Activated T-cell treated with anti-CD3 and anti-CD28 coated beads, Interleukin-2, amount 50 U/mL, for 4 hours (primary cell): ENCODE measurements at regions not wholly inside any gene's neighbourhood (a gene's known extent, or its start where the extent isn't known, plus 50 kb on each side); places are given as distances from the start of the nearest gene placed in this dataset.

Experiments
- ATAC-seq, 2 donors: fragments of 200-7000 bp; cut with Tn5 transposase; one replicate each; pipeline ENCODE4 v1.10.0; 2021
- DNase-seq: peaks from one replicate; pipeline ENCODE4 v3.0.0-alpha.2; 2020
- H3K27me3 Mint-ChIP-seq: one replicate; pipeline ENCODE4 v1.8.0; 2021; ENCODE audit warnings: low read depth, mixed read lengths
- H3K36me3 Mint-ChIP-seq: one replicate; pipeline ENCODE4 v1.8.0; 2022; ENCODE audit warnings: mixed read lengths; ENCODE audit not compliant: insufficient read depth
- H3K4me1 Mint-ChIP-seq: one replicate; pipeline ENCODE4 v1.8.0; 2021; ENCODE audit warnings: low read depth, mixed read lengths
- H3K4me3 Mint-ChIP-seq: one replicate; pipeline ENCODE4 v1.8.0; 2021; ENCODE audit warnings: mild to moderate bottlenecking, moderate library complexity, mixed read lengths
- H3K9me3 Mint-ChIP-seq: one replicate; pipeline ENCODE4 v1.8.0; 2021; ENCODE audit warnings: mixed read lengths

DNA sequence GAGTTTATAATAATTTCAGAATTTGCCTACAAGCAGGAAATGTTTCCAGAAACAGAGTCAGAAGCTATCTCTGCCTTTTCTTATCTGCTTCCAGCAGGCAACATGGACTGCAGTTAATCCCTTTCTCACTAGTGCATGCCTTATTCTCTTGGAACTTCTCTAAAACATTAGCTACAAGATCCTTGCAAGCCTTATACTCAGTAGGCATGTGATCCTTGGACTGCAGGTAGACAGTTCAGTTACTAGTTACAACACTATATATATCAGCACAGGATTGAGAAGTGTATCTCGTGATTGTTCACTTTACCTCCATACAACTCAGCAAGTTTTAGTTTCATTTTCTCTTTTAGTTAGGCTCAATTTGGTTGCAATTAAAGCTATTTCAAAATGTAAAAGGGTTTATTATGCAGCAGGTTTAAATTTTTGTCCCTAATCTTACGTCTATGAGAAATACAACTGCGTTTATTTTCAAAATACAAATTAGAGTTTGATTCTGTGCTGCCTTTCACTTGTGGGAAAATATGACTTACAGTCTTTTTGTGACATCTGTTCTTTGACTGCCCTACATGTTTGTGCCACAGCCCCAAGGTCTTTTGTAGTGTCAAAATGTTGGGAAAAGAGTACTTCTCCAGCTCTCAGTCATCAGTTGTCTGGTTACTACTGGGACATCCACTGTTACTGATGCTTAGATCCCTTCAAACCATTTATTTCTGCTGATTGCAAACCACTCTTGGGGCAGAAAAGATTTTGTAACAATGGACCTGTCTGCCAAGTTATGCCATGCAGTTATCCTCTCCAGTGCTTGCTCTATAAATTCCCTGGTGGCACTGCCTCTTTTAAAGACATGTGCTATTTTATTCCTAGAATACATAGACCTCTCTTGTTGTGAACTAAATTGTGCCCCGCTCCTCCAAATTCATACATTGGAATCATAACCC, 709.0 kb upstream of the FOXG1 start:
- no peak overlapping the region for H3K4me3 Mint-ChIP-seq
- H3K27me3 Mint-ChIP-seq = no peaks in the 10 kb centered on the region
- ATAC-seq (no peak), DNase-seq (no peak)
- H3K9me3 Mint-ChIP-seq = peaks cover 15% of the 10 kb centered on the region
- H3K4me1 Mint-ChIP-seq = no peaks in the 10 kb centered on the region
- no peaks in the 10 kb centered on the region for H3K36me3 Mint-ChIP-seq

DNA sequence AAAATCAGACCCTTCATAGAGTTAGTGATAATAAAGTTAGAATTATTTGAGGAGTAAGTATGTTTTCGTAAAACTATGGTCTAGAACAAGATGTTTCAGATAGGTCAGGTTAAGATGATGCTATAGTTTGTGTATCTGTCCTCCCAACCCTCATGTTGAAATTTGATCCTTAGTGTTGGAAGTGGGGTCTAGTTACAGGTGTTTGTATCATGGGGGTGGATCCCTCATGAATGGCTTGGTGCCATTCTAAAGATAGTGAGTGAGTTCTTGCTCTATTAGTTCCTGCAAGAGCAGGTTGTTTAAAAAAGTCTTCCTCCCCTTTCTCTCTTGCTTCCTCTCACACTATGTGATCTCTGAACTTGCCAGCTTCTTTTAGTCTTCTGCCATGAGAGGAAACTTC, 707.3 kb upstream of the FOXG1 start:
- peaks cover 13% of the 10 kb centered on the region for H3K9me3 Mint-ChIP-seq
- no peak overlapping the region for H3K4me3 Mint-ChIP-seq
- H3K36me3 Mint-ChIP-seq = no peaks in the 10 kb centered on the region
- DNase-seq (no peak), ATAC-seq (no peak)
- no peaks in the 10 kb centered on the region for H3K4me1 Mint-ChIP-seq
- no peaks in the 10 kb centered on the region for H3K27me3 Mint-ChIP-seq

DNA sequence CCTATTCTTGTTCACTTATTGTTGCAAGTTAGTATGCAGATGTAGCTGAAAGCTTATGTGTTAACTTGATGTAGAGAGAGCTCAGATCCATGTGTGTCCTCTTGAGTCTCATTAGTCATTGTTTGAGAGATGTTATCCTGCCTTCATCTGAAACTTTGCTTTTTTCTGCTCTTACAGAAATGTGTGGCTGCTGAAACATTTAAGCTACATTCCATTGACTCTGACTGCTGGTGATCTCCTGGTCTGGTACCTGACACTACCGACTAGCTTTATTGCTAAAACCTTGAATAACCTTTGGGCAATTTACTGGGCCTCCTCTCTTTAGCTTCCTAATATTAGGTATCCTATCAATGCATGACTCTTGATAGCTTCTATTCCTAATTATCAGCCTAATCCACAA, 705.6 kb upstream of the FOXG1 start:
- DNase-seq (no peak), ATAC-seq (no peak)
- Mint-ChIP-seq H3K4me1 (no peaks in the 10 kb centered on the region), H3K27me3 (no peaks in the 10 kb centered on the region), H3K4me3 (no peak overlapping the region), H3K36me3 (no peaks in the 10 kb centered on the region), H3K9me3 (peaks cover 9% of the 10 kb centered on the region)

DNA sequence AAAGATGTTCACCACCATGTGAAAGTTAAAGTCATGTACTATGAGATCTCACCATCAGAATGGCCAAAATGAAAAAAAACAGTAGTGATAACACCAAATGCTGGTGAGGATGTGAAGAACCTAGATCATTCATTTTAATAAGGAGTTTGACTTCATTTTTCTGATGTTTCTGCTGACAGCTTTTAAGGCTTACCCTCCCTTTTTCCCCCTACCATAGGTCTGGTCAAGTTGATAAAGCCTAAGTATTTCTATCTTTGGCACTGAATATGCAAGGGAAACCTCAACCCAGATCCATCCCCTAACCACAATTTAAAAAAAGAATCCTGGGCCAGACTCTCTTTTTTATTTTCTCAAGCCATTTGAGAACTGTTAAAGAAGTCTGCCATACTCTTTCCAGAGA, 689.6 kb upstream of the FOXG1 start:
- ATAC-seq = no peak
- Mint-ChIP-seq H3K36me3 (no peaks in the 10 kb centered on the region), H3K4me1 (no peaks in the 10 kb centered on the region), H3K27me3 (no peaks in the 10 kb centered on the region), H3K4me3 (no peak overlapping the region), H3K9me3 (peaks cover 20% of the 10 kb centered on the region)
- DNase-seq = no peak

DNA sequence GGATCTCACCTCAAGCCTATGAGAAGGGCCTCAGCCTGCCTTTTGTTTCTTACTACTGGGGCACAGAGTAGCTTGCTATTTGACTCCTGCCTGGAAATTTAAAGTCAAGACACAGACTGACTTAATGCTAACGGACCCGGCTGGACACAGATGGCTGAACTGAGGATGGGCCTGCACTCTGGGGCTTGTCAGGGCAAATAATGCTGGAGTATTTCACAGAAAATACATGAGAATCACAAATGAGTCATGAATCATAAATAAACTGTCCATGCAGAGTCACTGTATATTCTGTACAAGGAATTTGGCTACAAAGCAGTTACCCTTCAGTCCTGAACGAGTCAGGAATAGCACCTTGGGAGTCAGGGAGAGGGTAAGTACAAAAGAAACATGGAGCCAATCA, 683.2 kb upstream of the FOXG1 start:
- H3K36me3 Mint-ChIP-seq = no peaks in the 10 kb centered on the region

DNA sequence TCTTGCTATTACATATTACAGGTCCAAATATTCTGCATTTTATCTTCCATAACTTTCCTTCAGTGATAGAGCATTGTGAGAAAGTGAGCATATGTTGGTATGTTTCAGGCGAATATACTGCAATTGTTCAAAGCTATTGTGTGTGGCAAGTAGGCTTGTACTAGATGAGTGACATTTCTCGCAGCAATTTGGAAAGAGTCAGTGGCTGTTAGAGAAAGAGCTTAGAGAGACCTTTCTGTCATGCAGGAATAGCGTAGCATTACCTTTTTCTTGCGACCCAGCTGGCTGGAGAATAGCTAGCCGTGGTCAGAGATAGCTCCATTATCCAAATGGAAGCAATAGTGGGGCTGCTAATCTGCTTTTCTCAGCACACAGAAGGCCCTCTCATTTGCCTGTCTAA, 678.5 kb upstream of the FOXG1 start:
- Mint-ChIP-seq H3K9me3 (peaks cover 34% of the 10 kb centered on the region), H3K36me3 (no peaks in the 10 kb centered on the region), H3K4me3 (no peak overlapping the region), H3K4me1 (no peaks in the 10 kb centered on the region), H3K27me3 (no peaks in the 10 kb centered on the region)
- DNase-seq (no peak), ATAC-seq (no peak)

More for the DNA sequence above, 683.2 kb upstream of the FOXG1 start:
- DNase-seq (no peak), ATAC-seq (no peak)
- peaks cover 14% of the 10 kb centered on the region for H3K9me3 Mint-ChIP-seq
- no peaks in the 10 kb centered on the region for H3K27me3 Mint-ChIP-seq
- H3K4me1 Mint-ChIP-seq = no peaks in the 10 kb centered on the region
- H3K4me3 Mint-ChIP-seq = no peak overlapping the region

DNA sequence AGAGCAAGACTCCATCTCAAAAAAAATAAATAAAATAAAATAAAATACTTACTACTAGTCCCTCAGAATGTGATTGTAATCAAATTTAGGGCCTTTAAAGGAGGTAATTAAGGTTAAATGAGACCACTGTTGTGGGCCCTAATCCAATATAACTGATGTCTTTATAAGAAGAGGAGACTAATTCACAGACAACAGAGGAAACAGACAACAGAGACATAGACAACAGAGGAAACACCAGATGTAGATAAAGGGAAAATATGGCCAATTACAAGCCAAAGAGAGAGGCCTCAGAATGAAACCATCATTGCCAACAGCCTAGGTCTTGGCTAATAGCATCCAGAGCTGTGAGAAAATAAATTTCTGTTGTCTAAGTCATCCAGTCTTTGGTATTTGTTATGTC, 669.0 kb upstream of the FOXG1 start:
- no peaks in the 10 kb centered on the region for H3K27me3 Mint-ChIP-seq
- peaks cover 16% of the 10 kb centered on the region for H3K9me3 Mint-ChIP-seq
- no peak for ATAC-seq
- no peaks in the 10 kb centered on the region for H3K4me1 Mint-ChIP-seq
- no peaks in the 10 kb centered on the region for H3K36me3 Mint-ChIP-seq
- no peak overlapping the region for H3K4me3 Mint-ChIP-seq
- no peak for DNase-seq

DNA sequence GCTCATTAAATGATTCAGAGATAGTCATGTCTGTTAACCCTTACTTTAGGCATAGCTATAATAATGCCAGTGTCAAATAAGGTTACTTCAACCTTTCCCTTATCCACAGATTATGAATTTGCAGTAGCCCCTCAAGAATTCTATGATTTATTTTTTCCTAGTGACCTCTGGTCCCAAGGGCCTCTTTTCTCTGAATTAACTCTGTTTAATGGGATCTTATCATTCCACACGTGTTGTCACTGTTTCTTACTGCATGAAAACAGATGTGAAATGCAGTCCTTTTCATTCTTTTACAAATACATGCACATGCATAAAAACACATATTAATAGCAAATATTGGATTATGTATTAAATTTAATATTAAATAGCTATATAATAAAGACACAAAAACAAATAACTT, 667.7 kb upstream of the FOXG1 start:
- DNase-seq = no peak
- H3K9me3 Mint-ChIP-seq = peaks cover 12% of the 10 kb centered on the region
- no peaks in the 10 kb centered on the region for H3K36me3 Mint-ChIP-seq

DNA sequence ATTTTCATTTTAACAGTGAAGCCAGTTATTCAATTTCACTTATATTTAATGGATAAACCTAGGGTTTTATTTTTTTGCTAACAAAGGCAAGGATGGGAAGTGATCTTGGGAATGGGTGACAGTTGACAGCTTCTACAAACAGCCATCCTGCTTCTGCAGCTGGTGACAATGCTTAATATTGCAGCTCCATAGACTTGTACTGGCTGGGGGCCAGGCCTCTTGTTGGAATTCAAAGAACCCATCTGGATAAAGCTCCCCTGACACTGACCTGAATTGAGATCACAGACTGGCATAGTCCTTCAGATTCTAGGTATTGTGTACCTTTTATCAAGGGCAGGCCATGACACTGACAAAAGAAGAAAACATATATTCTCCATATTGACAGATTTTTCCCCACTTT, 664.6 kb upstream of the FOXG1 start:
- H3K9me3 Mint-ChIP-seq = peaks cover 12% of the 10 kb centered on the region
- H3K36me3 Mint-ChIP-seq = no peaks in the 10 kb centered on the region
- no peak for DNase-seq
- H3K4me1 Mint-ChIP-seq = no peaks in the 10 kb centered on the region
- ATAC-seq = no peak
- no peaks in the 10 kb centered on the region for H3K27me3 Mint-ChIP-seq
- H3K4me3 Mint-ChIP-seq = no peak overlapping the region

More for the DNA sequence above, 667.7 kb upstream of the FOXG1 start:
- no peak for ATAC-seq
- H3K4me3 Mint-ChIP-seq = no peak overlapping the region
- no peaks in the 10 kb centered on the region for H3K4me1 Mint-ChIP-seq
- no peaks in the 10 kb centered on the region for H3K27me3 Mint-ChIP-seq

DNA sequence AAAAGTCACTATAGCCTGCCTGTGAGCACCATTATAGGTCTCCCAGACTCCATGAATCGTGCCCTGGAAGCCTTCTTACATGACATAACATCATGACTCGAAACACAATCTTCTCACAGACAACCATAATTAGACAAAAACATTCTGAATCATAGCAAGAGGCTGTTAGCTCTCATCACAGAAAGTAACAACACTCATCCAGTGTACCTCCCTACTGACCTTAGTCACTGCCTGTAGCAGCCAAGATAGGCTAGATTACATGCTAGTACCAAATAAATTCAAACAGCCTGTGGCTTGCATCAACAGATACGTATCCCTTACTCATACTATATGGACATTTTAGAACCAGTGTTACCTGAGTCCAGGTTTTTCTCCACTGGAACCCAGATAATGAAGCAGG, 663.8 kb upstream of the FOXG1 start:
- no peak overlapping the region for H3K4me3 Mint-ChIP-seq
- DNase-seq (no peak), ATAC-seq (no peak)
- H3K4me1 Mint-ChIP-seq = no peaks in the 10 kb centered on the region
- H3K9me3 Mint-ChIP-seq = peaks cover 12% of the 10 kb centered on the region
- H3K27me3 Mint-ChIP-seq = no peaks in the 10 kb centered on the region
- H3K36me3 Mint-ChIP-seq = no peaks in the 10 kb centered on the region

DNA sequence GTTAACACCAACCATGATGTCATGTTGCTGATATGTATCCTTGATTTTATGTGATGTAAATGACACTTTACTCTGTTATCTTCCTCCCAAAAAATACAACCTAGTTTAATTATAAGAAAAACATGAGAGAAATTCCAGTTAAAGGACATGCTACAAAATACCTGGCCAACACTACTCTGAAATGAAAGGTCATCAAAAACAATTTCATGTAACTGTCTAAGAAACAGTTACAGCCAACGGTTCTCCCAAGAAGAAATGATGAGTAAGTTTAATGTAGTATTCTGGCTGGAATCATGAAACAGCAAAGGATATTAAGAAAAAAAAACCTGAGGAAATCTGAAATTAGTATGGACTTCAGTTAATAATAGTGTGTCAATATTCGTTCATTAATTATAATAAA, 653.3 kb upstream of the FOXG1 start:
- peaks cover 14% of the 10 kb centered on the region for H3K9me3 Mint-ChIP-seq
- H3K4me1 Mint-ChIP-seq = no peaks in the 10 kb centered on the region
- no peak for DNase-seq
- H3K4me3 Mint-ChIP-seq = no peak overlapping the region
- no peaks in the 10 kb centered on the region for H3K36me3 Mint-ChIP-seq
- no peaks in the 10 kb centered on the region for H3K27me3 Mint-ChIP-seq
- no peak for ATAC-seq

DNA sequence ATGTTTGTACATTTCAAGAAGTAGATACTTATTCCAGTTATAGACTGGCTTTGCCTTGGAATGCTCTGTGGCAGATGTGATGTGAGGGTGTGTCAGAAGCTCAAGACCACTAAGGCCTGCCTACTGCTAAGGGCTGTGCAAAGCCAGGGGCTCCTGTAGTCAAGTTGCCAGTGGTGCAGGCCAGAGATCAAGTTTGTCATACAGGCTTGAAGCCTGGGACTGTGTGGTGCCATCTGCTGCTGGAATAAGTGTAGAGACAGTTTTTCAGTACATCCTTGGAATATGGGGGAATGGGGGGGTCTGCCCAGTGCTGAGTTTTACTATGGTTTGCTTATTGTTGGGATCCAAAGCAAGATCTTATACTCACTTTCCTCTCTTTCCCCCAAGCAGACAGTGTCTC, 649.9 kb upstream of the FOXG1 start:
- Mint-ChIP-seq H3K4me1 (no peaks in the 10 kb centered on the region), H3K27me3 (no peaks in the 10 kb centered on the region), H3K9me3 (peaks cover 19% of the 10 kb centered on the region), H3K36me3 (no peaks in the 10 kb centered on the region), H3K4me3 (no peak overlapping the region)
- ATAC-seq = no peak
- DNase-seq = no peak

DNA sequence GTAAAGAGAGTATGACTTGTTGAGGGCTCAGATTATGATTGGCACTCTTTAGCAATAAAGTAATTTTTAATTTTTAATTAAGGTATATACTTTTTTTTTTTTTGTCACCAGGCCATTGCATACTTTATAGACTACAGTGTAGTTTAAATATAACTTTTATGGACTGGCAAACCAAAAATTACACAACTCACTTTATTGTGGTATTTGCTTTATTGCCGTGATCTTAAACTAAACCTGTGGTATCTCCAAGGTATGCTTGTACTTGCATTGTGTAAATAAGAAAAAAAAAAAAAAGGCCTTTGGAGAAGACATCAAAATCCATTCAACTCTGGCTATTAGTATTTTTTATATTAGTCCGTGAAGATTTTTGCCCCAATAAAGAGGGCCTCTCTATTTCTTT, 646.7 kb upstream of the FOXG1 start:
- ATAC-seq = no peak
- H3K9me3 Mint-ChIP-seq = peaks cover 20% of the 10 kb centered on the region
- H3K36me3 Mint-ChIP-seq = no peaks in the 10 kb centered on the region
- no peaks in the 10 kb centered on the region for H3K4me1 Mint-ChIP-seq
- no peak overlapping the region for H3K4me3 Mint-ChIP-seq
- no peaks in the 10 kb centered on the region for H3K27me3 Mint-ChIP-seq
- no peak for DNase-seq

DNA sequence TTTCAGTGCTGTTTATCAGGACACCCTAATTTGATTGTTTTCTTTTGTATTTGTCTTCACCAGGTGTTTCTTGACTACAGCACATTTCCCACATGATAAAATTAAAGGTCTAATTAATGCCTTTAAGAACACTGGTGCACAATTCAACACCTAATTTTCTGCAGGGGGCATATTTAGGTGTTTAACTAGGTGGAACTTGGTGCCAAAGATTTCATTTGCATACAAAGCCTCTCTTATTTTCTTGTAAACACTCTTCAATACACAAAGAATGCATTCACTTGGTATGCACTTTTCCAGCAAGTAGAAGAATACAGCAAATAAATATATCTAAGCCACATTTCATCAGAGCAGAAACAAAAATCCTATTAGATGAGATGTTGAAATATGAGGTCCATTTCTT, 646.2 kb upstream of the FOXG1 start:
- Mint-ChIP-seq H3K27me3 (no peaks in the 10 kb centered on the region), H3K9me3 (peaks cover 20% of the 10 kb centered on the region), H3K4me1 (no peaks in the 10 kb centered on the region), H3K36me3 (no peaks in the 10 kb centered on the region), H3K4me3 (no peak overlapping the region)
- no peak for DNase-seq
- ATAC-seq = no peak

DNA sequence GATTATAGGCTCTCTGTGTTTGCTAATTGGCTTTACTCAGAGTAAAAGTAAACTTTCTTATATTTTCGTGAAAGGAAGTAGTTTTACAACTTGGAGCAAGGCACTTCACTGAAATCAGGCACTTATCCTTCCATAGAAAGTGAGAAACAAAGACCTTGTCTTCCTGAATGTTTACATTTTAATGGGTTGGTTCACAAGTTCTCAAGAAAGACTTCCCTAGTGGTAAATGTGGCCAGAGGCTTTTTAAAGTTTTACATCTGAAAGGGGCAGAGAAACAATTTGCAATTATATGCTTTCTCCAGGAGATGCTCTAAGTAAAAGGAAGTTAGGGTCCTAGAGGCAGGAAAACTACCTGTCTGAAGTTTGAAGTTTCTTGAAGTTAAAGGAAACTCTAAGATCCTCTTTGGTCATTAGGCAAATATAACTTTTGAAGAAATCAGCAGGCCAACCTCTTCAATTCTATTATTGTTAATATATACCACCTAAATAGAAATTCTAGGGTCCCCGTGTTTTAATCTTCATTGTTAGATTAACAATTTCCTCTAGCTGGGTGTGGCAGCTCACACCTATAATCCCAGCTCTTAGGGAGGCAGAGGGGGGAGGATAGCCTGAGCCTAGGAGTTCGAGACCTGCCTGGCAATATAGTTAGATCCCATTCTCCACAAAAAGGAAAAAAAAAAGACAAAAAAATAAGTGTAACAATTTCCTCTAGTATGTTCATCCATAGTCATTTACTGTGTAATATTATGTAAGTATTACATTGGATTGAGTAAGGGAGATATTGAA, 644.9 kb upstream of the FOXG1 start:
- ATAC-seq (no peak), DNase-seq (no peak)
- Mint-ChIP-seq H3K4me3 (no peak overlapping the region), H3K27me3 (no peaks in the 10 kb centered on the region), H3K4me1 (no peaks in the 10 kb centered on the region), H3K9me3 (peaks cover 23% of the 10 kb centered on the region), H3K36me3 (no peaks in the 10 kb centered on the region)
